ENCODE measurements at regions not wholly inside any gene's neighbourhood (a gene's known extent, or its start where the extent isn't known, plus 50 kb on each side); places are given as distances from the start of the nearest gene placed in this dataset.

DNA sequence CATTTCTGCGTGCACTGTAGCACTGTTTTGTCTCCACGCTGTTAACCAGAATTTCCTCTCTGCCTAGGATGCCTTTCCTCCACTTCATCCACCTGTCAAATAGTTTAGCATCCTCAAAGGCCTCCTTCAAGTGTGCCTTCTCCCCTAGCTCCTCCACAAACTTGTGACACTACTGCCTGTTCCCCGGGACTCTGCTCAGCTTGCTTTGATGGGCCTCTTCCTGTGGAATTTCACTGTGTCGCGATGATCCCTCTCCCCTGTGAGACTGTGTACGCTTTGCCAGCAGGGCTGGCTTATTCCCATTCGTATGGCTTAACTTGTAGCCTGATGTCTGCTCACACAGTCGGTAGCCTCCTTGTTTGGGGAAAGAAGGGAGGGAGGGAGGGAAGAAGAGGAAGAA, 426.8 kb downstream of the VRK1 start:
- Histone ChIP-seq H3K4me3 (ENCODE audit: low read length) (no peak overlapping the region), H3K27me3 (ENCODE audit: control insufficient read depth, insufficient read depth, low read length) (peaks cover 11% of the 10 kb centered on the region), H3K9ac (ENCODE audit: low read length) (no peak overlapping the region), H3K9me3 (ENCODE audit: control insufficient read depth, low read length) (no peaks in the 10 kb centered on the region), H3K36me3 (ENCODE audit: control insufficient read depth, insufficient read depth, low read length) (no peaks in the 10 kb centered on the region), H3K4me1 (ENCODE audit: control insufficient read depth, insufficient read depth, low read length) (no peaks in the 10 kb centered on the region)

DNA sequence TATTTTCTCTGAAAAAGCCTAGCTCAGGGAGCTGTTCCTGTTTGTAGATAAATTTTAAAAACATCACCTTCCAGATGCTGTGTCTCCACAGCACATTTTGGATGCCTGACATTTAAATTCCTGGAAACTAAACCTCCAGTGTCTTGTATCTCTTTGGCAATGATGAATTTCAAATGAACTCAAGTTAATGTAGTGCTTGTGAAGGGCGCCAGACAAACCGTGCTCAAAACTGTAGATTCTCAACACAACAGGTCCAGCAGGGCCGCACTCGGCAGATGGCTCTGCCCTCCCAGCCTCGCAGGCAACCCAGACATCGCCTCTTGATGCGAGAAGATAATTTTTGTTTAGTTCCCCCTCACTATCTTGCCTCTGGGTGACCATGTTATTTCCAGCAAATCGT, 432.9 kb downstream of the VRK1 start:
- Histone ChIP-seq H3K36me3 (ENCODE audit: control insufficient read depth, insufficient read depth, low read length) (no peaks in the 10 kb centered on the region), H3K27me3 (ENCODE audit: control insufficient read depth, insufficient read depth, low read length) (no peaks in the 10 kb centered on the region), H3K9ac (ENCODE audit: low read length) (no peak overlapping the region), H3K4me1 (ENCODE audit: control insufficient read depth, insufficient read depth, low read length) (no peaks in the 10 kb centered on the region), H3K4me3 (ENCODE audit: low read length) (no peak overlapping the region), H3K9me3 (ENCODE audit: control insufficient read depth, low read length) (no peaks in the 10 kb centered on the region)

DNA sequence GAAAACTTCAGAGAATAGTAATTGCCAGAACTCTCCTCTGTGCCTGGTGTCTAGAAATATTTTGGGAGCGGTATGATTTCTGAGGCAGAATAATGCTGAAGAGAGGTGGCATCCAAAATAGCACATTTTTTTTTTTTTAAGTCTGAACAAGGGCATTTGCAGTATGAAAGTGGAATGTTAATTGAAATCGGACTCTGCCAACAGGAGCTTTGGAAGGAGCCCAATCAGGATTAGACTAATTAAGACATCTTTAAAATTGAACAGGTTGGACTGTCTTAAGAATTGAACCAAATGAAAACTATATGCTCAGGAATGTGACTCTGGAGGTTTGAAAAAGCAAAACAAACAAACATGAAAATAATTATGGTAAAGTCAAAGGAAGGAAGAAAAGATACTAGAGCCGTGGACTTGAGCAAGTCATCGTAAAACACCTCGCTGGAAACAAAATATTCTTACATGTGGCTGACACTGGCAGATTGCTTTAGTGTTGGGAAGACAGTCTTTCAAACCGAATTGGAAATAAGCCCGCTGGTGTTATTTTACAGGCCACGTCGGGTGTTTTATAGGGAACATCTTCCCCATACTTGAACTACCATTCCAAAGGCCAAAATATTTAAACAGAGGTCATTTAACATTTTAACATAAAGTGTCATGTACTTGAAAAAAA, 436.3 kb downstream of the VRK1 start:
- H3K4me1 ChIP-seq (ENCODE audit: control insufficient read depth, insufficient read depth, low read length), result no peaks in the 10 kb centered on the region
- H3K27me3 ChIP-seq (ENCODE audit: control insufficient read depth, insufficient read depth, low read length), result no peaks in the 10 kb centered on the region
- H3K36me3 ChIP-seq (ENCODE audit: control insufficient read depth, insufficient read depth, low read length), result no peaks in the 10 kb centered on the region

DNA sequence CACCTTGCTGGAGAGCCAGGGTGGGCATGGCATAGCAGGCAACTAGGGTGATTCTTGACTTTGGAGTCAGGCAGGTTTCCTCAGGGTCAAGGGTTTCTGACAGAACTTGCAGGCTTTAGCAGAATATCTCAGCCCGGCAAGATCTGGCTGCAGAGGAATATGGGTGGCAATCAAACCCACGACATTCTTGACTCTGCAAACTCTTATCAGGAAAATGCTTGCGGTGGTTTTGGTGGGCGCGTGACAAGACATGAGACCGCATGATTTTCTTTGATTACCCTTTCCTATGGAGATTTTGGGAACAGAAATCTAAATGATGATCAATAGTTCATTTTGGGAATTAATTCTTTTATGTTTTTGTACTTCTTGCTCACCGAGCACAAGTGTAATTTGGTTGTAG, 449.5 kb downstream of the VRK1 start:
- Histone ChIP-seq H3K4me3 (ENCODE audit: low read length) (no peak overlapping the region), H3K27me3 (ENCODE audit: control insufficient read depth, insufficient read depth, low read length) (no peaks in the 10 kb centered on the region), H3K9ac (ENCODE audit: low read length) (no peak overlapping the region), H3K4me1 (ENCODE audit: control insufficient read depth, insufficient read depth, low read length) (no peaks in the 10 kb centered on the region), H3K9me3 (ENCODE audit: control insufficient read depth, low read length) (no peaks in the 10 kb centered on the region), H3K36me3 (ENCODE audit: control insufficient read depth, insufficient read depth, low read length) (no peaks in the 10 kb centered on the region)

More for the DNA sequence above, 436.3 kb downstream of the VRK1 start:
- no peak overlapping the region for H3K4me3 ChIP-seq (ENCODE audit: low read length)
- no peaks in the 10 kb centered on the region for H3K9me3 ChIP-seq (ENCODE audit: control insufficient read depth, low read length)
- no peak overlapping the region for H3K9ac ChIP-seq (ENCODE audit: low read length)

DNA sequence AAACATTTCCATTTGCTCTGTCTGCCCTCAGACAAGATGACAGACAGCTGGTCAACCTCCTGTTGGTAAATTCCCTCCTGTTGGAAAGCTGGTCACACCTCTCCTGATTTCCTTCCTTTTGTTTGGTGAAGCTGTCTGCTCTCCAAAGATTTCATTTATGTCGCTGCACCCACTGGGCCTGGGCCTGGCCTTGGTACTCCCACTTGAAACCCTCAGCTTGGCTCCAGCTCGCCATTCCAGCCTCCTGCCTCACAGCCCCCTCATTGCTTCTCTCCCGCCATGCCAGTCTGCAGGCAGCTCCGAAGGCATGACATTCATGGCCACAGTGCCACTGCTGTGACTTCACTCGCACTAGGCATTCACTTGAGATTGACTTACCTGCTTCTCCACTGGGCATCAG, 451.8 kb downstream of the VRK1 start:
- Histone ChIP-seq H3K9me3 (ENCODE audit: control insufficient read depth, low read length) (no peaks in the 10 kb centered on the region), H3K9ac (ENCODE audit: low read length) (no peak overlapping the region), H3K27me3 (ENCODE audit: control insufficient read depth, insufficient read depth, low read length) (no peaks in the 10 kb centered on the region), H3K36me3 (ENCODE audit: control insufficient read depth, insufficient read depth, low read length) (no peaks in the 10 kb centered on the region), H3K4me3 (ENCODE audit: low read length) (no peak overlapping the region), H3K4me1 (ENCODE audit: control insufficient read depth, insufficient read depth, low read length) (no peaks in the 10 kb centered on the region)

DNA sequence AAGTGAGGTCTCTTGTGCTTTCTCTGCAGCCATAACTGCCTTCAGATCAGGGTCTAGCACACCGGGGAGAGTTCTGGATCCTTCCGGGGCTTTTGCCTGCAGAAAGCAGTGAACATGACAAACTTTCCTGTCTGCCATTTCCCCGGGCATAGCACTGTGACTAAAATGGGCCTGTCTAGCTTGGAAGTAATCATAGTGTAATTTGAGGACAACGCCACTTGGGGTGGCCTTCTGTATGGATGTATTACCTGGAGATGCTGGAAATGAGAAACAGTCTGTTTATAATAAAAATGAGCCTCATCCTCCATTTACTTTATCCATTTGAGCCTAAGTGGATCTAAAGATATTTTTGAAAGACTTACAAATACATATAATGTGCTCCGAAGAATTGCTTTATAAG, 453.7 kb downstream of the VRK1 start:
- H3K4me1 ChIP-seq (ENCODE audit: control insufficient read depth, insufficient read depth, low read length), result no peaks in the 10 kb centered on the region
- H3K36me3 ChIP-seq (ENCODE audit: control insufficient read depth, insufficient read depth, low read length), result no peaks in the 10 kb centered on the region
- H3K9ac ChIP-seq (ENCODE audit: low read length), result no peak overlapping the region
- H3K4me3 ChIP-seq (ENCODE audit: low read length), result no peak overlapping the region
- H3K9me3 ChIP-seq (ENCODE audit: control insufficient read depth, low read length), result no peaks in the 10 kb centered on the region
- no peaks in the 10 kb centered on the region for H3K27me3 ChIP-seq (ENCODE audit: control insufficient read depth, insufficient read depth, low read length)

DNA sequence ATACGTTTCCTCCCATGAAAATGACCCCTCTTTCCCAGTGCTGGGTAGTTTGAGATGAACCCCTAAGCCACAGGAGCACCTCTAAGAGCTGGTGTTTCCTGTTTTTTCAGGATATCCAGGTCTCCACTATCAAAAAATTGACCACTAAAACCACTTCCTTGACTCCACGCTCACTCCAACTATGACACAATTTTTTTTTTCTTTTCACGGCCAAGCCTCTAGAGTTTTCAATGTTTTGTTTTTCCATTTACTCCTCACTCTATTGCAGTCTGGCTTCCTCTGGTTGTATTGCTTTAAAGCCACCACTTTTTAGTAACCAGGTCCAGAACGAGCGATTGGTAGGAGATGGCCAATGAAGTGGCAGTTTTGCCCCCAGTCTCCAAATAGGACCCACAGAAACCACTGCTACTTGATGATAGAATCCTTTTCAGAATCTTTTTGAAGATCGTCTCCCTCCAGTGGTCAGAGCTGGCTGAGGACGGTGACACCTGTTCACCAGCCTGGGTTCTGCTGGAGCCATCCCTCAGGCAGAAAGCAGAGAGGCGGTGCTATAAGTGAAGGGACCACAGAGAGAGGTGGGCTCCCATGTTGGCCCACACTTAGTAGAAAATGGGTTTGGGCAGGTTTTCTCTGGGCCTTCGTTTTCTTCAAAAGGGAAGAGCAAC, 454.4 kb downstream of the VRK1 start:
- Histone ChIP-seq H3K9me3 (ENCODE audit: control insufficient read depth, low read length) (no peaks in the 10 kb centered on the region), H3K9ac (ENCODE audit: low read length) (no peak overlapping the region), H3K4me3 (ENCODE audit: low read length) (no peak overlapping the region), H3K4me1 (ENCODE audit: control insufficient read depth, insufficient read depth, low read length) (no peaks in the 10 kb centered on the region), H3K27me3 (ENCODE audit: control insufficient read depth, insufficient read depth, low read length) (no peaks in the 10 kb centered on the region), H3K36me3 (ENCODE audit: control insufficient read depth, insufficient read depth, low read length) (no peaks in the 10 kb centered on the region)

DNA sequence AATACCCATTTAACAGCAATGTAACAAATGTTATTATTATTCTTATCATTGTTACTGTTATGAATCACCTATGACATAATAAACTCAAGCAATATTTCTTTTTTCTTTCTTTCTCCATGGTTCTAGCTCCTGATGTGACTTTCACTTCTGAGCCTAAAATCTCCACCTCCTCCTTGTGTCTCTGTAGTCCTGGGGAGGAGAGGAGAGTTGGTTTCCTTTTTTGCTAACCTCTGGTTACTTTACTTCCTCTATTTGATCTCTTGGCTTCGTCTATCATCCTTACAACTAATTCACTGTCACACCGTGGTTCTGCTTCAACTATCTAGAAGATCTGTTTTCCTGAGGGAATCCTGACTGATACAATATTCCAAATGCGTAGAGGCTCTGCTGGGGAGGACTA, 456.6 kb downstream of the VRK1 start:
- Histone ChIP-seq H3K36me3 (ENCODE audit: control insufficient read depth, insufficient read depth, low read length) (no peaks in the 10 kb centered on the region), H3K9ac (ENCODE audit: low read length) (no peak overlapping the region), H3K27me3 (ENCODE audit: control insufficient read depth, insufficient read depth, low read length) (no peaks in the 10 kb centered on the region), H3K4me3 (ENCODE audit: low read length) (no peak overlapping the region), H3K4me1 (ENCODE audit: control insufficient read depth, insufficient read depth, low read length) (no peaks in the 10 kb centered on the region), H3K9me3 (ENCODE audit: control insufficient read depth, low read length) (no peaks in the 10 kb centered on the region)

DNA sequence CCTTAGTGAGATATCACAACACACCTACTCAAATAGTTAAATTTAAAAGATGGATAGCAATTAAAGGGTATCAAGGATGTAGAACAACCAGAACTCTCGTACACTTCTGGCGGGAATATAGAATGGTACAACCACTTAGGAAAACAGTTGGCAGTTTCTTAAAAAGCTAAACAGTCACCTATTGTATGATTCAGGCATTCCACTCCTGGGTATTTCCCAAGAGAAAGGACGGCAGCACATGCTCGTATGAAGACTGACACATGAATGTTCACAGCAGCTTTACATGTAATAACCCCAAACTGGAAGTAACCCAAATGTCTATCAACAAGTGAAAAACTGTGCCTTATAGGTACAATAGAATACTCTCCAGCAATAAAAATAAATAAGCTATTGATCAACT, 465.2 kb downstream of the VRK1 start:
- Histone ChIP-seq H3K36me3 (ENCODE audit: control insufficient read depth, insufficient read depth, low read length) (no peaks in the 10 kb centered on the region), H3K4me1 (ENCODE audit: control insufficient read depth, insufficient read depth, low read length) (no peaks in the 10 kb centered on the region), H3K9me3 (ENCODE audit: control insufficient read depth, low read length) (no peaks in the 10 kb centered on the region), H3K9ac (ENCODE audit: low read length) (no peak overlapping the region), H3K27me3 (ENCODE audit: control insufficient read depth, insufficient read depth, low read length) (no peaks in the 10 kb centered on the region), H3K4me3 (ENCODE audit: low read length) (no peak overlapping the region)

DNA sequence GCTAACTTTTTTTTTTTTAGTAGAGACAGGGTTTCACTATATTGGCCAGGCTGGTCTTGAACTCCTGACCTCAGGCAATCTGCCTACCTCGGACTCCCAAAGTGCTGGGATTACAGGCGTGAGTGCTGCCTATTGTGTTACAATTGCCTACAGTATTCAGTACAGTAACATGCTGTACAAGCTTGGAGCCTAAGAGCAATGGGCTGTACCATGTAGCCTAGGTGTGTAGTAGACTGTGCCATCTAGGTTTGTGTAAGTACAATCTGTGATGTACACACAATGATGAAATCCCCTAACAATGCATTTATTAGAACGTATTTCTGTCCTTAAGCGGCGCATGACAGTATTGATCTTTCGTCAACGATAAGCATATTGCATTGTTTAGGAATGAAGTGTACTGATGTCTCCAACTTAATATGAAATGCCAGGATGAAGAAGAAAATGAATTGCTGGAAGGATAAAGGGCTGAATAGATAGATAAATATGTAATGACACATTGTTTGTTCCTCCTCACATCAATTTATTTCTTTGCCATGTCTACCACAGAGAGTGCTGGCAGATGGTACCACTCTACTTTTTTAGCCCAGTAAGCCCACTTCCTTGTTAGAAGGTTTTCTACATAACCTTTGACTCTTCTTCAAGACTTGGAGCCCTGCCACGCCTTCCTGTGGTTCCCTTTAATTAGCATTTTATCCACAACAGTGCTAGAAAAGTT, 467.5 kb downstream of the VRK1 start:
- H3K9ac ChIP-seq (ENCODE audit: low read length), result no peak overlapping the region
- no peaks in the 10 kb centered on the region for H3K4me1 ChIP-seq (ENCODE audit: control insufficient read depth, insufficient read depth, low read length)
- H3K9me3 ChIP-seq (ENCODE audit: control insufficient read depth, low read length), result no peaks in the 10 kb centered on the region
- no peaks in the 10 kb centered on the region for H3K27me3 ChIP-seq (ENCODE audit: control insufficient read depth, insufficient read depth, low read length)
- no peak overlapping the region for H3K4me3 ChIP-seq (ENCODE audit: low read length)
- H3K36me3 ChIP-seq (ENCODE audit: control insufficient read depth, insufficient read depth, low read length), result no peaks in the 10 kb centered on the region

DNA sequence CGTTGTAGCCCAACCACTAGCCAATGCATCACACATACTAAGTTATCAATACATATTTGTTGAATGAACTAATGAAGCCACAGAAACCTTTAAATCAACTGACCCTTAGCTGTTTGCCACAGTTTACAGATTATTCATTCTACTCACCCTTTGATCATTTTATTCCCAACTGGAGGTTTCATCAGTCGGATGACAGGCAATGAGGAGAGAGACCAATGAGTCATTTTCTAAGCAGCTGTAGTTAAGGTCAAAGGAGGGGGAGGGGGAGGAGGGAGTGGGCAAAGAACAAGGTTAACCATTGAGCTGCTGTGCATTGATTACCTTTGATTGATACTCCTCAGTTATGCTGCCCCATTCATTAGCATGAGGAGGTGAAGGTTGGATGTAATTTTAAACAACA, 469.5 kb downstream of the VRK1 start:
- Histone ChIP-seq H3K9ac (ENCODE audit: low read length) (no peak overlapping the region), H3K4me1 (ENCODE audit: control insufficient read depth, insufficient read depth, low read length) (no peaks in the 10 kb centered on the region), H3K36me3 (ENCODE audit: control insufficient read depth, insufficient read depth, low read length) (no peaks in the 10 kb centered on the region), H3K4me3 (ENCODE audit: low read length) (no peak overlapping the region), H3K27me3 (ENCODE audit: control insufficient read depth, insufficient read depth, low read length) (no peaks in the 10 kb centered on the region), H3K9me3 (ENCODE audit: control insufficient read depth, low read length) (no peaks in the 10 kb centered on the region)

DNA sequence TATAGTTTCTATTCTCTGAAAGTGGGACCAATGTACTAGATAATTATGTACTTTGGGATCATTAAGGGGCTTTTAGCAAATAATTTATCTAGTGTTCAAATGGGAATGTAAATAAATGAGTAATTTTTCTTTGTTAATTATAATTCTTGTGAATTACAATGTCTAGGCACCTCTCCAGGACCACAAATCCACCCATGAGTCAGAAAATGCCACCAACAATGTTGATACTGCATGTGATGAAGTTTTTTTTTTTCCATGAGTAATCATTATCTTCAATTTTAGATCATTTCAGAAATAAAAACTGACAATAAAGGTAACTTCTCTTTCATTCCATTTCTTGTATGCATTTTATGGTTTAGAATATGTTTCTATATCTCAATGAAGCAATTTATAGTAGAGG, 470.3 kb downstream of the VRK1 start:
- Histone ChIP-seq H3K4me3 (ENCODE audit: low read length) (no peak overlapping the region), H3K9ac (ENCODE audit: low read length) (no peak overlapping the region), H3K36me3 (ENCODE audit: control insufficient read depth, insufficient read depth, low read length) (no peaks in the 10 kb centered on the region), H3K9me3 (ENCODE audit: control insufficient read depth, low read length) (no peaks in the 10 kb centered on the region), H3K4me1 (ENCODE audit: control insufficient read depth, insufficient read depth, low read length) (no peaks in the 10 kb centered on the region), H3K27me3 (ENCODE audit: control insufficient read depth, insufficient read depth, low read length) (no peaks in the 10 kb centered on the region)

All from mucosa of stomach (tissue), 1 donor.